K562 (cell line): ENCODE measurements at regions not wholly inside any gene's neighbourhood (a gene's known extent, or its start where the extent isn't known, plus 50 kb on each side); places are given as distances from the start of the nearest gene placed in this dataset.

Source experiments
- BRCA1 ChIP-seq, 2 experiments: fragments of 450-650 bp in 1 of 2; sonication (generic) in 1 of 2; formaldehyde crosslinking in 1 of 2; IDR thresholded peaks; 2 replicates each; pipeline versions ENCODE4 v1.5.0 to v1.6.1; 2017 to 2020; ENCODE audit warnings: mild to moderate bottlenecking in 1 of 2, missing genetic modification reagents in 1 of 2
- CLOCK ChIP-seq: fragments of 250-450 bp; sonication (Bioruptor Pico); IDR thresholded peaks from 2 replicates; pipeline ENCODE4 v1.4.0; 2020; ENCODE audit warnings: mild to moderate bottlenecking, moderate library complexity, borderline replicate concordance
- CREB1 ChIP-seq, 2 experiments: sonication (generic) in 1 of 2; formaldehyde crosslinking in 1 of 2; IDR thresholded peaks; 2 replicates each; pipeline versions ENCODE4 v1.6.1 to v1.8.0; 2012 to 2022; ENCODE audit warnings: inconsistent platforms in 1 of 2, mild to moderate bottlenecking in 1 of 2, missing genetic modification reagents in 1 of 2, moderate library complexity in 1 of 2
- CTCF ChIP-seq, 3 experiments: IDR thresholded peaks in 2 of 3; conservative IDR thresholded peaks in 1 of 3; 2 replicates each; pipeline ENCODE4 v1.5.1; 2011 to 2012; ENCODE audit warnings: low read length in 3 of 3, mild to moderate bottlenecking in 3 of 3, control low read depth in 2 of 3, improper control_type of control experiment in 1 of 3, inconsistent platforms in 1 of 3, low read depth in 1 of 3, mixed read lengths in 1 of 3, moderate library complexity in 1 of 3; ENCODE audit not compliant: insufficient read depth in 2 of 3
- EZH2 ChIP-seq: IDR thresholded peaks from 2 replicates; pipeline ENCODE4 v1.6.1; 2012; ENCODE audit warnings: low read depth, mild to moderate bottlenecking, inconsistent platforms, low read length, borderline replicate concordance
- GTF2F1 ChIP-seq: IDR thresholded peaks from 2 replicates; pipeline ENCODE4 v1.6.1; 2011; ENCODE audit warnings: low read depth, low read length, improper control_type of control experiment
- POLR2G ChIP-seq: fragments of 200-400 bp; formaldehyde crosslinking; IDR thresholded peaks from 2 replicates; pipeline ENCODE4 v1.6.1; 2017; ENCODE audit warnings: low read depth, mild to moderate bottlenecking, antibody characterized with exemption, low read length, moderate library complexity
- SIN3B ChIP-seq: fragments of 450-650 bp; IDR thresholded peaks from 2 replicates; pipeline ENCODE4 v1.6.1; 2017; ENCODE audit warnings: low read depth, mild to moderate bottlenecking, moderate library complexity
- SRF ChIP-seq, 2 experiments: fragments of 250-450, 450-650 bp in 1 of 2; sonication (Bioruptor Pico) in 1 of 2; sonication (generic) in 1 of 2; formaldehyde crosslinking; IDR thresholded peaks; 2 replicates each; pipeline versions ENCODE4 v1.5.0 to v1.5.1; 2020 to 2022; ENCODE audit warnings: mild to moderate bottlenecking in 1 of 2, missing genetic modification reagents in 1 of 2
- ZBTB43 ChIP-seq: sonication (generic); formaldehyde crosslinking; IDR thresholded peaks from 2 replicates; pipeline ENCODE4 v1.8.0; 2023; ENCODE audit warnings: mild to moderate bottlenecking, missing genetic modification reagents
- ZHX1 ChIP-seq: fragments of 150-350 bp; conservative IDR thresholded peaks from 2 replicates; pipeline ENCODE4 v1.6.1; 2014; ENCODE audit warnings: low read length
- ZNF280B ChIP-seq: fragments of 250-450 bp; sonication (Bioruptor Pico); IDR thresholded peaks from 2 replicates; pipeline ENCODE4 v1.5.1; 2021; ENCODE audit warnings: mild to moderate bottlenecking
- ZNF695 ChIP-seq: fragments of 450-650 bp; formaldehyde crosslinking; IDR thresholded peaks from 2 replicates; pipeline ENCODE4 v1.4.0; 2020; ENCODE audit warnings: mild to moderate bottlenecking, moderate library complexity
- ZNF76 ChIP-seq: fragments of 250-450 bp; sonication (Bioruptor Pico); IDR thresholded peaks from 2 replicates; pipeline ENCODE4 v1.4.0; 2020; ENCODE audit warnings: mild to moderate bottlenecking, moderate library complexity, borderline replicate concordance

- TF ChIP-seq CLOCK (CRISPR knock-in tag) (no peak), POLR2G (no peak), CTCF (IDR thresholded peaks at IDR 0.05 in 2 of 3, conservative IDR thresholded peaks at IDR 0.05 in 1 of 3; ENCODE audit: insufficient read depth in 2 of 3, low read depth in 1 of 3, low read length in 3 of 3) (no peak), GTF2F1 (no peak), ZNF280B (CRISPR knock-in tag) (no peak), ZNF76 (CRISPR knock-in tag) (no peak), ZBTB43 (CRISPR knock-in tag) (no peak), EZH2 (no peak), SIN3B (no peak), CREB1 (IDR thresholded peaks at IDR 0.05) (no peak), CREB1 (CRISPR knock-in tag; IDR thresholded peaks at IDR 0.05) (no peak), SRF (CRISPR knock-in tag; IDR thresholded peaks at IDR 0.05) (no peak), ZNF695 (CRISPR knock-in tag) (no peak), ZHX1 (no peak), BRCA1 (IDR thresholded peaks at IDR 0.05) (no peak), BRCA1 (CRISPR knock-in tag; IDR thresholded peaks at IDR 0.05) (no peak)
Observed at GRCh38 chr2:5253263-5253662, 438.9 kb upstream of the SOX11 start.
